ENCODE measurements at regions not wholly inside any gene's neighbourhood (a gene's known extent, or its start where the extent isn't known, plus 50 kb on each side); places are given as distances from the start of the nearest gene placed in this dataset.
"Not testable (repeated sequence)": the region's sequence is repeated elsewhere in the genome, so short reads cannot be mapped to it uniquely, and the experiment has no call there.

DNA sequence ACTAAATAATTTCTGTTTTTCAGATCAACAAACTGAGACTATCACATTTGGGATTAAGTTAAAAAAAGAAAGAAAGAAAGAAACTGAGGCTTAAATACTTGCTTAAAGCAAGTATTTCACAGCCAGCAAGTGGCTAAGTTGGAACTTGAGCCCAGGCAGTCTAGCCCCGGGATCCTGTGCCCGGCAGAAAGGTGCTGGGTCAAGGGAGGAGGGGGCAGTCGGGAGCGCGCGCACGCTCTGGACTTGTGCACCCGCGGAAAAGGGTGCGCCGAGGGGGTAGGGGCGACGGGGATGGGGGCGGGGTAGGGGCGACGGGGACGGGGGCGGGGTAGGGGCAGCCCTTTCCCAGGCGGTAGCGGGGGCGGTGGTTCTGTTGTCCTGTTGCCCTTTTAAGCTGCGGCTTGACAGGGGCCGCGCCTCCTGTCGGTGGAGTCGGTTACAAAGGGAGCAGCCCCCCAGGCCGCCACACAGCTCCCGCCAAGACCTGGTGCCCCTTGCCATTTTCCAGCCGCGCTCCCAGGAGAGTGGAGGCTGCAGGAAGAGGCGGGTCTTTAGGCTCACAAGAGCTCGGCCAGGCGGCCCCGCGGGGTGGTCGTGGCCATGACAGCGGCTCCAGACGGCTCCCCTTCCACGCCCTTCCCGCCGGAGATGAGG is 60.6 kb downstream of the GOLGA8T start:
- not testable (repeated sequence) for DNase-seq

- DNase-seq: peak; percentile 27 to 36
Measured at GRCh38 chr15:30196009-30196375, 61.1 kb downstream of the GOLGA8T start.

DNA sequence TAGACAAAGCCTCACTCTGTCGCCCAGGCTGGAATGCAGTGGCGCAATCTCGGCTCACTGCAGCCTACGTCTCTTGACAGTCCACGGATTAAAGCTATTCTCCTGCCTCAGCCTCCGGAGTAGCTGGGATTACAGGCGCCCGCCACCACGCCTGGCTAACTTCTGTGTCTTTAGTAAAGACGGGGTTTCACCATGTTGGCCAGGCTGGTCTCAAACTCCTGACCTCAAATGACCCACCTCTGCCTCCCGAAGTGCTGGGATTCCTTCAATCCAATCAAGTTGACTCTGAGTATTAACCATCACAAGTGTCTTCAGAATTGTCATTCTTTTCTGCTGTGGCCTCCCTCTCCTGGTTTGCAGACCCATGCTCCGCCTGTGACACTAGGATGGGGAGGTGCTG is 61.9 kb downstream of the GOLGA8T start:
- DNase-seq: not testable (repeated sequence)

GRCh38 chr15:30201517-30201916 is 66.7 kb downstream of the GOLGA8T start:
- DNase-seq: not testable (repeated sequence)

GRCh38 chr15:30213733-30214132 is 78.9 kb downstream of the GOLGA8T start:
- not testable (repeated sequence) for DNase-seq

GRCh38 chr15:30221803-30222202 is 87.0 kb downstream of the GOLGA8T start:
- not testable (repeated sequence) for DNase-seq

DNA sequence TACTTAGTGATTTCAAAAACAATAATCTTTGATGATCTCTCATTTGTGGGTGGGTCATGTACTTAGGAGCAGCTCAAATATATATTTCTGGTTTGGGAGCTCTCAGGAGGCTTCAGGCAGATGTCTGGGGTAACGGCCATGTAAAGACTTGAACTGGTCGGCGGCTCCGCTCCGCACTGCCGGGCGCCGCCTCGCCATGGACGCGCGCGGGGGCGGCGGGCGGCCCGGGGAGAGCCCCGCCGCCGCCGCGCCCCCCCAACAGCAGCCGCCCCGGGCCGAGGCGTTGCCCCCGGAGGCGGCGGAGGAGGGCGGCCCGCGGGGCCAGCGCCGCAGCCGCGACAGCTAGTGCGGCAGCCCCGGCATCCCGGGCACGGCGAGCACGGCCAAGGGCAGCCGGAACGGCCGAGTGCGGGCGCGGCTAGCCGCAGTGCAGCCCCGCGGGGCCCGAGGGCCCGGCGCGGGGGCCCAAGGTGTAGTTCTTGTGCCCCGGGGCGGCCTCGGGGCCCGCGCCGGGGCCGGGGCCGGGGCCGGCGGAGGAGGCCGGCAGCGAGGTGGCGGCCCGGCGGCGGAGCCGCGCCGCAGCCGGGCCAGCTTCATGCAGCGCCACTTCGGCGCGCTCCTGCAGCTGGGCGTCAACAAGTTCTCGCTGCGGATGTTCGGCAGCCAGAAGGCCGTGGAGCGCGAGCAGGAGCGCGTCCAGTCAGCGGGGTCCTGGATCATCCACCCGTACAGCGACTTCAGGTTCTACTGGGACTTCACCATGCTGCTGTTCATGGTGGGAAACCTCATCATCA is 88.1 kb downstream of the GOLGA8T start:
- not testable (repeated sequence) for DNase-seq

DNA sequence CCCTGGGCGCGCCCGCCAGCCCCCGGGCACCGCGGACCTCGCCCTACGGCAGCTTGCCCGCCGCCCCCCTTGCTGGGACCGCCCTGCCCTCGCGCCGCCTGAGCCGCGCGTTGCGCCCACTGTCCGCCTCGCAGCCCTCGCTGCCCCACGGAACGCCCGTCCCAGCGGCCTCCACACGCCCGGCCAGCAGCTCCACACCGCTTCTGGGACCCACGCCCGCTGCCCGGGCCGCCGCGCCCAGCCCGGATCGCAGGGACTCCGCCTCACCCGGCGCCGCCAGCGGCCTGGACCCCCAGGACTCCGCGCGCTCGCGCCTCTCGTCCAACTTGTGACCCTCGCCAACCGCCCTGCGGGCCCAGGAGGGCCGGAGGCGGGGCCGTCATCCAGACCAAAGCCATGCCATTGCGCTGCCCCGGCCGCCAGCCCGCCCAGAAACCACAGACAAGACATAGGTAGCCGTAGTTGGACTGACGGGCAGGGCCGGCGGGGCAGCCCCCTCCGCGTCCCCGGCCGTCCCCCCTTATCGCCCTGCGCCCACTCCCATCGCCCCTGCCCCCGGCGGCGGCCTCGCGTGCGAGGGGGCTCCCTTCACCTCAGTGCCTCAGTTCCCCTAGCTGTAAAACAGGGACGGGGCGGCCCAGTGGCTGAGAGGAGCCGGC is 90.5 kb downstream of the GOLGA8T start:
- DNase-seq: not testable (repeated sequence)

- DNase-seq: not testable (repeated sequence)
Measured at GRCh38 chr15:30261432-30262141, 126.7 kb downstream of the GOLGA8T start.

- not testable (repeated sequence) for DNase-seq
Measured at GRCh38 chr15:30262142-30262460, 127.2 kb downstream of the GOLGA8T start.

- not testable (repeated sequence) for DNase-seq
Measured at GRCh38 chr15:30264000-30264399, 129.1 kb downstream of the GOLGA8T start.

DNA sequence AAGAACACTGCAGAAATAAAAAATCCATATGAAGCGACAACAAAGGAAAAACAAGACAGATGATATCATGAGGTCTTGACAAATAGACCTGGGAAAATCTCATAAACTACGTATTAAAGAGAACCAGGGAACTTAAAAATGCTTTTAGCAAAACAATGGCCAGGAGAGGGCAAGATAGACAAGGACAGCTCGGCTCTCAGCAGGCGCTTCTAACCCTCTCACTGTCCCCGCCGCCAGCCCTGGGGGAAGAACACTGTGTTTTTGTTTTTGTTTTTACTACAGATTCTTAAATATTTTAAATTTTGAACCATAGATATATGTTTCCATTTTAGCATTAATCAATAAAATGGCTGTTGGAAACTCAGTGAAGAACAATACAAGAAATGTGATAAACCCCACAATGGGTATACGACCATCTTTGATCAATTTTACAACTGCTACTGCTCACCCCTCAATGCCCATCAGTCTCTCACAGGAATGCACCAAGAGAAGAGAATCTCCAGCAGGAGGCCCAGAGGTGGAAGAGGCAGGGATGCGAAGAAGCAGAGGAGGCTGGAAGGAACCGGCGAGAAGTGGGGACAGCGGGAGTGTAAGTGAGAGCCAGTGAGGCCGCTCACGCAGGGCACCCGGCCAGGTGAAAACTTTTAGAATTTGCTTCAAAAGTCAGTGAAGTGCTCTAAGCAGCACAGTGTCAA is 98.0 kb downstream of the CHRFAM7A start:
- DNase-seq: not testable (repeated sequence)

- DNase-seq: not testable (repeated sequence)
Measured at GRCh38 chr15:30303968-30304367, 89.4 kb downstream of the CHRFAM7A start.

Measured in CD4-positive, alpha-beta T cell treated with Interleukin-4 for 1 hour (primary cell).